DMS153 (cell line): ENCODE measurements at regions not wholly inside any gene's neighbourhood (a gene's known extent, or its start where the extent isn't known, plus 50 kb on each side); places are given as distances from the start of the nearest gene placed in this dataset.
"Not testable (repeated sequence)": the region's sequence is repeated elsewhere in the genome, so short reads cannot be mapped to it uniquely, and the experiment has no call there.

Source experiments
- DNase-seq: peaks from one replicate; lab custom pipeline; 2025; lab: John Stamatoyannopoulos, UW

- DNase-seq, result not testable (repeated sequence)
Measured at GRCh38 chr1:83219788-83220187, 779.1 kb downstream of the TTLL7 start.

GRCh38 chr1:83218036-83218716, 780.8 kb downstream of the TTLL7 start:
- DNase-seq, result not testable (repeated sequence)

- not testable (repeated sequence) for DNase-seq
Measured at GRCh38 chr1:83214317-83214716, 784.6 kb downstream of the TTLL7 start.

GRCh38 chr1:83213648-83214047, 785.3 kb downstream of the TTLL7 start:
- not testable (repeated sequence) for DNase-seq

GRCh38 chr1:83212033-83212432, 786.9 kb downstream of the TTLL7 start:
- not testable (repeated sequence) for DNase-seq

- DNase-seq, result not testable (repeated sequence)
Measured at GRCh38 chr1:83208540-83208939, 790.4 kb downstream of the TTLL7 start.

- DNase-seq, result not testable (repeated sequence)
Measured at GRCh38 chr1:83194610-83195009, 804.3 kb downstream of the TTLL7 start.

- DNase-seq, result not testable (repeated sequence)
Measured at GRCh38 chr1:83182033-83182728, 816.8 kb downstream of the TTLL7 start.

GRCh38 chr1:83180621-83181020, 818.3 kb downstream of the TTLL7 start:
- DNase-seq, result not testable (repeated sequence)

- DNase-seq, result not testable (repeated sequence)
Measured at GRCh38 chr1:83167634-83168033, 831.3 kb downstream of the TTLL7 start.

- DNase-seq, result peak; percentile 87
Measured at GRCh38 chr1:83163879-83164475, 835.0 kb downstream of the TTLL7 start.

- DNase-seq, result not testable (repeated sequence)
Measured at GRCh38 chr1:83158924-83159323, 840.0 kb downstream of the TTLL7 start.

GRCh38 chr1:83154306-83154705, 844.6 kb downstream of the TTLL7 start:
- not testable (repeated sequence) for DNase-seq

GRCh38 chr1:83151167-83151898, 847.6 kb downstream of the TTLL7 start:
- DNase-seq, result peak; percentile 59

- DNase-seq, result not testable (repeated sequence)
Measured at GRCh38 chr1:83150479-83150878, 848.5 kb downstream of the TTLL7 start.

- not testable (repeated sequence) for DNase-seq
Measured at GRCh38 chr1:83145820-83146219, 853.1 kb downstream of the TTLL7 start.

GRCh38 chr1:83142802-83143201, 856.1 kb downstream of the TTLL7 start:
- not testable (repeated sequence) for DNase-seq

- not testable (repeated sequence) for DNase-seq
Measured at GRCh38 chr1:83135524-83136157, 863.3 kb downstream of the TTLL7 start.

GRCh38 chr1:83134322-83135014, 864.5 kb downstream of the TTLL7 start:
- not testable (repeated sequence) for DNase-seq

- DNase-seq, result no peak
Measured at GRCh38 chr1:83131692-83131955, 867.3 kb downstream of the TTLL7 start.
